ENCODE measurements at regions not wholly inside any gene's neighbourhood (a gene's known extent, or its start where the extent isn't known, plus 50 kb on each side); places are given as distances from the start of the nearest gene placed in this dataset.

DNA sequence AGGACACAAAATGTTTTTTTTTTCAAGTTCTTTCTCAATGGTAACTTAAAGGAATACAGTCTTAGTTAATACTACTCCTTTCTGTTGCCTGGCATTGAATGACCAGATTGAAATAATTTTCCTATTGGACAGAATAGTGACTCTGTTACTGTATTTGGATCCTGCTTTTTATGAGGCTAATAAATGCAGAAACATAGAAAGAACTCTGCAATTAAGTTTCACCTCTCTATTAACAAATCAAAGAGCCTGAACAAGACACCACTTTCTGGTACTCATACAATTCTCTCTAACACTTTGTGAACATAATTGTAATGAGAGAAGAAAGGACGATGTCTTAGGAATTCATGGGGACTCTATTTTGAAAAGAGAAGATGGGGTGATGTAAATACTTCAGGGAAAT, 308.4 kb upstream of the ROBO2 start:
- TF ChIP-seq CTCF (IDR thresholded peaks at IDR 0.05) (no peak), POLR2A (IDR thresholded peaks at IDR 0.05) (no peak)

Data from breast epithelium (tissue), 3 donors.